ENCODE measurements at regions not wholly inside any gene's neighbourhood (a gene's known extent, or its start where the extent isn't known, plus 50 kb on each side); places are given as distances from the start of the nearest gene placed in this dataset.

DNA sequence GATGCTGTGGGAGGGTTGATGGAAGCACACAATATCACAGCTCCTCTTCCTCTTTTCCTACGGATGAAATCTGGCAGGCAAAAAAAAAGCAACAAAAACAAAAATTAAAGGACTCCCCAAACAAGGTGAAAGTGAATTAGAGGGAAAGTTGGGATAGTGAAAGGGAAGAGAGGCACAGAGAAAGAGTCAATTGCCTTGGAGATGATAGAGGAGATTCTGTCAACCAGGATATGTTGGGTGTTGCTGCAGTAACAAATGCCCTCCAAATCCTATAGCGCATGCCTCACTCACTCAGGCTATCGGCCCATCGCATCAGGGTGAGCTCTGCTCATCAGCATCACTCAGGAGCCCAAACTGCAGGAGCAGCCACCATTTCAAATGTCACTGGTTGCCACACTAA is 119.1 kb downstream of the DLEU7 start:
- Mint-ChIP-seq H3K4me3 (no peak overlapping the region), H3K27ac (no peak overlapping the region), H3K9me3 (no peaks in the 10 kb centered on the region), H3K4me1 (no peaks in the 10 kb centered on the region), H3K36me3 (no peaks in the 10 kb centered on the region)
- DNase-seq (ENCODE audit: low spot score in 2 of 2) (no peak), ATAC-seq (no peak)

DNA sequence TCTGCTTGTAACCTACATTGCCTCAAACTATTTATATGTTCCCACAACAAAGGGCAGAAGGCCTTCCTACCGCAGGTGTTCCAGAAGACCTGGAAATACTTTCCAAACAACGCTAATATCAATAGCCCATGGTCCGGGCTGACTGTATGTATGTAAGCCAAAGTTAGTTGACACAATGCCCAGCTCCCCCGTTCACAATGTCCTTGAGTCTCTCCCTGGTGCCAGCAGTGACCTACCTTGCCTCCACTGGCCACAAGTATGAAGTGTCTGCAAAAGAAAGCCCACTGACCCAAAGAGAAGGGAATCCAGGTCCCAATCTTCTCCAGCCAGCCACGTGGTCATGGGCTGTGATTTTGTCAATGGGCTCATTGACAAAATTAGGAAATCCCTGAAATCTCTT is 118.6 kb downstream of the DLEU7 start:
- no peak overlapping the region for H3K4me3 Mint-ChIP-seq
- ATAC-seq (no peak), DNase-seq (ENCODE audit: low spot score in 2 of 2) (no peak)
- no peaks in the 10 kb centered on the region for H3K4me1 Mint-ChIP-seq
- no peaks in the 10 kb centered on the region for H3K36me3 Mint-ChIP-seq
- no peaks in the 10 kb centered on the region for H3K9me3 Mint-ChIP-seq
- no peak overlapping the region for H3K27ac Mint-ChIP-seq

DNA sequence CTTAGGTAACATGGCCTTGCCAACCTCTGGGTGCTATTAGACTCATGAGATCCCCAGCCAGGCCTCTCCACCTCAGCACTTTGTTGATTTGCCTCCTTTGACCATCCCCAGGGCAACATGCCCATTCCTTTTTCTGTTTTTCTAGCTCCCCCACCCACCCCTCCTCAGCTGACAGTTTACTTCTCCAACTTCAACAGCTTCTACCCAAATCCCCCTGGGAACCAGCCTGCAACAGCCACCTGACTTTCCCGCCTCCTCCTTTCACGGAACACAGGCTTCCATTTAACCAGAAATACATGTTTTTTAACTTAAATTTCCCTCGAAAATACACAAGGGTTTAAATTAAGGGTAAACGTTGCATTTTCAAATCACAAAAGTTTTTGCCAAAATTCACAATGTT is 117.3 kb downstream of the DLEU7 start:
- DNase-seq (ENCODE audit: low spot score in 2 of 2), result no peak
- H3K4me3 Mint-ChIP-seq, result no peak overlapping the region
- H3K4me1 Mint-ChIP-seq, result no peaks in the 10 kb centered on the region
- no peak for ATAC-seq
- H3K27ac Mint-ChIP-seq, result no peak overlapping the region
- H3K36me3 Mint-ChIP-seq, result no peaks in the 10 kb centered on the region
- H3K9me3 Mint-ChIP-seq, result no peaks in the 10 kb centered on the region

DNA sequence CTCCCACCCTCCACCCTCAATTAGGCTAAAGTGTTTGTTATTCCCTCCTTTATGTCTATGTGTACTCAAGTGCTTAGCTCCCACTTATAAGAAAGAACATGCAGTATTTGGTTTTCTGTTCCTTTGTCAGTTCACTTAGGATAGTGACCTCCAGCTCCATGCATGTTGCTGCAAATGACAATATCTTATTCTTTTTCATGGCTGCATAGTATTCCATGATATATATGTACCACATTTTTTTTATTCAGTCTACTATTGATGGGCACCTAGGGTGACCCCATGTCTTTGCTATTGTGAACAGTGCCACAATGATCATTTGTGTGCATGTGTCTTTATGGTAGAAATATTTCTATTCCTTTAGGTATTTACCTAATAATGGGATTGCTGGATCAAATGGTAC is 114.3 kb downstream of the DLEU7 start:
- no peaks in the 10 kb centered on the region for H3K9me3 Mint-ChIP-seq
- DNase-seq (ENCODE audit: low spot score in 2 of 2) (no peak), ATAC-seq (no peak)
- peaks cover 7% of the 10 kb centered on the region for H3K4me1 Mint-ChIP-seq
- no peak overlapping the region for H3K4me3 Mint-ChIP-seq
- H3K27ac Mint-ChIP-seq, result no peak overlapping the region
- no peaks in the 10 kb centered on the region for H3K36me3 Mint-ChIP-seq

DNA sequence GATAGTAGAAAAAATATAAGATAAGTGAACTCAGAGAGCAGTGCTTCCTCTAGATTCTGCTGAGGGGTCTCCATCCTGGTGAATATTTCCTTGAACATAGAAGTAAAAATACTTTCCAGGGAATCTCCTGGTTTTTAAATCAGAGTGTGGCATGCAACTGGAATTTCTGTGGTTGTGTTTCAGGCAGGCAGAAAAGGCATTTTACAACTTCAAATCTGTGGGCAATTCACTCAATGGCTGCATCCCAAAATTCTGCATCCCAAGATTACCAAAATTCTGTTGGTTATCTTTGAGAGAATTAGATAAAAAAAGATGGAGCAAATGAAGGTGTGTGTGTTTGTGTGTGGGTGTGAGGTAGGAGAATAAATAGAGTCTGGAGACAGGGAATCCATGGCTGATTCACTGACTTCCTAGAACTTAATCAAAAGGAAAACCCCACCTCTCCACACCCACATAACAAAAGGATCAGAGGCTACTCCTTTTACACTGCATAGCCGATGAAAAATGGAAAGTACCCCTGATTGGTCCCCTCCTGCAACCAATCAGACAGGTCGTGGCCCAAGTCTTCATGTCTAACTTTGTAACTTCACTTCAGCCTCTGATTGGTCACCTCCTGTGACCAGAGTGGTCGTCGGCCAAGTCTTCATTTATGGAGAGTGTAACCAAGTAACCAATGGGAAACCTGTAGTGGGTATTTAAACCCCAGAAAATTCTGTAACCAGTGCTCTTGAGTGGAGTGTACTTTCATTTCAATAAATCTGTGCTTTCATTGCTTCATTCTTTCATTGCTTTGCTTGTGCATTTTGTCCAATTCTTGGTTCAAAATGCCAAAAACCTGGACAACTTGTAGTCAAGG is 112.8 kb downstream of the DLEU7 start:
- ATAC-seq (no peak), DNase-seq (ENCODE audit: low spot score in 2 of 2) (no peak)
- H3K27ac Mint-ChIP-seq, result no peak overlapping the region
- H3K9me3 Mint-ChIP-seq, result no peaks in the 10 kb centered on the region
- no peak overlapping the region for H3K4me3 Mint-ChIP-seq
- H3K36me3 Mint-ChIP-seq, result no peaks in the 10 kb centered on the region
- H3K4me1 Mint-ChIP-seq, result peaks cover 7% of the 10 kb centered on the region

DNA sequence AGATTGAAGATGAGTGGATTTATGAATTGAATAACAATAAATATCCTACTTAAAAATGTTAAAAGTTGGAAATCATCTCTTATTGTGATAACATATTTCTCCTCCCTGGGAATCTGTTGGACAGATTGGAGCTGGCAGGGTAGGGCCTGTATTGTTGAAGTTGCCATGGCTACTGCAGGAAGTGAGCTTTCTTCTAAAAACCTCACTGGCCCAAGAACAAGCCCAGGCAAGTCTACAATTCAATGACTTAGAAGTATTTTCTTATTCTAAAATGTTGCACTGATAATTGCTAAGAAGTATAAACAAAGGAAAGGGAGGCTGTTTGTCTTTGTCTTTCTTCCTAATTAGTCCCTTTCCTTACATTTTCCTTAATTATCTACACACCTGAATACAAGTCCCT is 112.1 kb downstream of the DLEU7 start:
- H3K36me3 Mint-ChIP-seq, result no peaks in the 10 kb centered on the region
- no peak overlapping the region for H3K4me3 Mint-ChIP-seq
- ATAC-seq (no peak), DNase-seq (ENCODE audit: low spot score in 2 of 2) (no peak)
- no peak overlapping the region for H3K27ac Mint-ChIP-seq
- H3K9me3 Mint-ChIP-seq, result no peaks in the 10 kb centered on the region
- peaks cover 7% of the 10 kb centered on the region for H3K4me1 Mint-ChIP-seq

DNA sequence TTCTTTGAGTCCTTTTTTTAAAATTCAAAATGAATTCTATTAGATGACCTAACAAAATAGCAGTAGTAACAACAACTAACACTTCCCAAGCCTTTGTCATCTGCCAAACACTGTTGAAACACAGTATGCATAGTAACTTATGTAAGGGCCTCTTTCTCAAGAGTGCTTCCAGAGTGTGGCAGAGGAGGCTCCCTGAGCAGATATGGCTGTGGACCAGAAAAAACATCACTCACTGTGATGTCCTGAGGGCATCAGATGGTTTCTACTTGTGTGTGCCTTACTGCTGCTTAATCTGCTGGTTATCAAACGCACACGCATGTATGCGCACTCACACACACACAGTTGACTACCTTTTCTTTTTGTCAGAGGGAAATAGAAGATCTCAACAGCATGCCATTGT is 110.8 kb downstream of the DLEU7 start:
- DNase-seq (ENCODE audit: low spot score in 2 of 2) (no peak), ATAC-seq (no peak)
- H3K4me3 Mint-ChIP-seq, result no peak overlapping the region
- H3K36me3 Mint-ChIP-seq, result no peaks in the 10 kb centered on the region
- no peak overlapping the region for H3K27ac Mint-ChIP-seq
- H3K4me1 Mint-ChIP-seq, result peaks cover 7% of the 10 kb centered on the region
- H3K9me3 Mint-ChIP-seq, result no peaks in the 10 kb centered on the region

DNA sequence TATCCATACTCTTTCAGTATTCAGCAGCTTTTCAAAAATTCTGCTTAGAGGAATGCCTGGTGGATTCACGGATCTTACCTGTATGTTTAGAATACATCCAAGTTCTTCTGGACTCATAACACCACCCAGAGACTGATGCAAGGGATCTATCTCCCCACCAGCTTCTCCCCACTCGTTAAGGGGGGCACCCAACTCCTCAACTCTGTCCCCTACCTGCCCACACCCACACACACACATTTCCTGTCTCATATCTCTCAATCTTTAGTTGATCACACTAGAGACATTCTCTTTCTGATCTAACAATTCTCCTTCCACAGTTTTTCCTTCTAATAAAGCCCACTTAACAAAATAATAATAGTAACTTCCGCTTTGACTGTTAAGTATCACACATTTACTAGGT is 110.1 kb downstream of the DLEU7 start:
- no peak overlapping the region for H3K27ac Mint-ChIP-seq
- H3K9me3 Mint-ChIP-seq, result no peaks in the 10 kb centered on the region

DNA sequence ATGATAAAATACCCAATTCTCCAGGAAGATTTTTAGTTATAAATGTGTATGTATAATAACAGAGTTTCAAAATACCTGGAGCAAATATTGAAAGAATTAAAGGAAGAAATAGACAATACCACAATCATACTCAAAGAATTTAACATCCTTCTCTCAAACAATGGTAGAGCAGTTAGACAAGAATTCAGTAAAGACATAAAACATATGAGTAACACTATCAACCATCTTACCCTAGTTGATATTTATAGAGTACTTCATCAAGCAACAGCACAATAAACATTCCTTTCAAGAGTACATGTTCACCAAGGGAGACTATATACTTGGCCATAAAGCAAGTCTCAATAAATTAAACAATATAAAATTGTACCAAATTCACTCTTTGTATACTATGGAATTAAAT is 108.4 kb downstream of the DLEU7 start:
- Mint-ChIP-seq H3K4me1 (peaks cover 7% of the 10 kb centered on the region), H3K27ac (no peak overlapping the region), H3K36me3 (no peaks in the 10 kb centered on the region), H3K4me3 (no peak overlapping the region), H3K9me3 (no peaks in the 10 kb centered on the region)
- ATAC-seq (no peak), DNase-seq (ENCODE audit: low spot score in 2 of 2) (no peak)

More for the DNA sequence above, 110.1 kb downstream of the DLEU7 start:
- H3K4me3 Mint-ChIP-seq, result no peak overlapping the region
- no peaks in the 10 kb centered on the region for H3K36me3 Mint-ChIP-seq
- ATAC-seq (no peak), DNase-seq (ENCODE audit: low spot score in 2 of 2) (no peak)
- H3K4me1 Mint-ChIP-seq, result peaks cover 7% of the 10 kb centered on the region

DNA sequence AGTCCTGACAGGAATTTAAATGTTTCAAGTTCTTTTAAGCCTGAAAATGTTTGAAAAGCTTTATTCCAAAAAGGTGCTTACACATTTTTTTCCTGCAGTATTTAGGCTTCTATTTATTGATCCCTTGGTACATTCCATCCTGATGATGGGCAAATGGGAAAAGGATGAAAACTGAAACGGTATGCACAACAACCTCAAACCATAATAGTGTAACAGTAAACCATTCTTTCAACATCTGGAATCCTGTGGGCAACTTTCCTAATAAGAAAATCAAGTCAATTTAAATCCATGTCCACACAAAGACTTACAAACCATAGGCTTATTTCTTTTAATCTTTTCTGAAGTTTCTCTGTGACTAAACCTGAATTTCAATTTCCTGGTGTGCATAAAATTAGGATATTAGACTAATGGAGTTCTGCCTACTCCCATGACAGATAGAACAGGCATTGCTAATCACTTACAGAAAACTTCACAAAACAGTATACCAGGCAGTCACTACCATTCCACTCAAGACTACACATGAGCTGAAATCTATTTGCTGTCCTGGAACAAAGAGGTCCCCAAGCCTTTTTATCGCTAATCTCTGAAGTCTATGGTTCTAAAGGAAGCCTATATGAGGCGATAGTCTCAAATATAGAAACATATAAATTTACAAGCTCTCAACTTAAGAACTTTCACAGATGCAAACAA is 103.3 kb downstream of the DLEU7 start:
- peaks cover 6% of the 10 kb centered on the region for H3K4me1 Mint-ChIP-seq
- H3K27ac Mint-ChIP-seq, result no peak overlapping the region
- no peaks in the 10 kb centered on the region for H3K9me3 Mint-ChIP-seq
- H3K4me3 Mint-ChIP-seq, result no peak overlapping the region
- no peaks in the 10 kb centered on the region for H3K36me3 Mint-ChIP-seq
- DNase-seq (ENCODE audit: low spot score in 2 of 2), result no peak
- no peak for ATAC-seq

DNA sequence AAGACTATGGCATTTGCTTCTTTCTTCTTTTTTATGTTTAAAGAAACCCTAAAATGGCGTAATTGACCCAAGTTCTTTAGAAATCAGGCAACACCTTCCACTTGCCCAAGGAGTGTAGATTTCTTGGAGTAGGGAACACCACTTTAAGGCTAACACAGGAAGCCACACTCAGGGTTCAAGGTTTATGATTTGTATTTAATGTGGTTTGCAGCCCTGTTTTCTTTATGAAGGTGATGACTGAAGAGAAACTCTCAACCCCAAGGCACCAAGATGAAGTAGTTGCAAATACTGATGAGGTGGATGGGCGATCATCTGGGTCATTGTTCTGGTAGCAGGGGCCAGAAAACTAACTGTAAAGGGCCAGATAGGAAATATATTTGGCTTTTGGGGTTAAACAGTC is 101.1 kb downstream of the DLEU7 start:
- Mint-ChIP-seq H3K27ac (no peak overlapping the region), H3K4me3 (no peak overlapping the region), H3K4me1 (peaks cover 6% of the 10 kb centered on the region), H3K9me3 (no peaks in the 10 kb centered on the region), H3K36me3 (no peaks in the 10 kb centered on the region)
- no peak for ATAC-seq
- no peak for DNase-seq (ENCODE audit: low spot score in 2 of 2)

DNA sequence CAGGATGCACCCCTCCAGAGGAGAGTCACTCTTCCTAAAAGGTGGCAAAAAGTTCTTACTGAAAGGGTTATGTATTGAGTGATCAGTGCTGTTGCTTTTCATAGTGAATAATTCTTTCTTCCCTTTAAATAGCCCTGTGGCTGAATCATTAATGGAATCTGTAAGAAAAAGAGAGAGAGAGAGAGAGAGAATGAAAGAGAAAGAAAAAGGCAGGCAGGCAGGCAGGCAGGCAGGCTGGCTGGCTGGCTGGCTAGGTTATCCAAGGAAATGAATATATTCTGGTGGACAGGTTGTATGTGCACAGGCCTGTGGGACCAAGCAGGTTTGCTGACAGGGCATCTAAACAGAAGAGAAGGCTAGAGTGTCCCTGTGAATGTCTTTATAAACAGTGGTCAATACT is 100.5 kb downstream of the DLEU7 start:
- no peak for DNase-seq (ENCODE audit: low spot score in 2 of 2)
- H3K9me3 Mint-ChIP-seq, result no peaks in the 10 kb centered on the region
- H3K27ac Mint-ChIP-seq, result no peak overlapping the region
- peaks cover 6% of the 10 kb centered on the region for H3K4me1 Mint-ChIP-seq
- H3K36me3 Mint-ChIP-seq, result no peaks in the 10 kb centered on the region
- ATAC-seq, result no peak
- H3K4me3 Mint-ChIP-seq, result no peak overlapping the region

DNA sequence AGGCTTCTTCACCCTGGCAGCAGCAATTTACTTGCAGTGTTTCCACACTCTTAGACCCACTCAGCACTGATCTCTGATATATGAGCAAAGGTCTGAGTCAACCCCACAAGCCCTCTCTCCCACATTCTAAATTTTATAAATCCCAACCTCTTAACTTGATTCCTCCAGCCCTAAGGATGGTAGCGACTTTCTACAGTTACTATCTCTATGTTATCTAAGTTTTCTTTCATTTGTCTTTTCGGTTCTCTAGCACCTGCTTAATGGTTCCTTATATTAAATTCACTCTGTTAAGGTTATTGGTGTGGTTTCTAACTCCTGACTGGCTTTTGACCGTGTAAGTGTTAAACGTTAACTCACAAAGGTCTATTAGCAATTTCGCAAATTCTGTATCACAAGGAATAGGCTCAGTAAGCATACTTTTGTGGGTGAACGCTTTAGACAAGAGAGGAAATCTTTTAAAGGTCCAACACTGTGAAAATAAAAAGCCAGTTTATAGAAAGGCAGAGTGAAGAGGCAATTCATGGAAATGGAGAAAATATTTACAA is 99.3 kb downstream of the DLEU7 start:
- H3K4me1 Mint-ChIP-seq, result peaks cover 6% of the 10 kb centered on the region
- no peak overlapping the region for H3K27ac Mint-ChIP-seq
- no peaks in the 10 kb centered on the region for H3K9me3 Mint-ChIP-seq
- H3K4me3 Mint-ChIP-seq, result no peak overlapping the region
- no peaks in the 10 kb centered on the region for H3K36me3 Mint-ChIP-seq
- DNase-seq (ENCODE audit: low spot score in 2 of 2) (no peak), ATAC-seq (no peak)

DNA sequence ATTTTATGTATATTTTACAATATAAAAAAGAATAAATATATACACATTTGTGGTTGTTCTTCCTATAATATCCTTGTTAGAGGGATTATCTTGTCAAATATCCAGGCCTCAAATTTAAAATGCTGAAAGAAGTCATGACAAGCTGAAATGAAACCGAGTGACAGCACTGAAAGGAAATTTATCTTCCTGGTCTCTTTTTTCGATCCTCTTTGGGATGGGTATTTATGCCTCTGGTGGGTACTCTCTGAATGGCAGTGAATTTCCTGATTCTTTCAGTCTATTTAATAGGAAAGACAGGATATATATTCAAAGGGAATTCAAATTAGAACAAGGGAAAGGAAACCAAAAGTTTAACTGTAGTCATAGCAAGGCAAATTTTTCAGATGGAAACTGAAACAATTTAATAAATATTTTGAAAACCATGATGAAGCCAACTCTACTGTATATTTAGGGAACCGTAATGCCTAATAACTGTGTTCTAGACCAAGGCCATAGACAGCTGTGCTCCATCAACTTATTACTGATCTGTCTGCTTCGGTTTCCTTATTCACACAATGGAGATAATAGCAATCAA is 97.9 kb downstream of the DLEU7 start:
- H3K9me3 Mint-ChIP-seq, result no peaks in the 10 kb centered on the region
- DNase-seq (ENCODE audit: low spot score in 2 of 2) (no peak), ATAC-seq (no peak)
- peaks cover 6% of the 10 kb centered on the region for H3K4me1 Mint-ChIP-seq
- H3K27ac Mint-ChIP-seq, result no peak overlapping the region
- no peaks in the 10 kb centered on the region for H3K36me3 Mint-ChIP-seq
- no peak overlapping the region for H3K4me3 Mint-ChIP-seq

DNA sequence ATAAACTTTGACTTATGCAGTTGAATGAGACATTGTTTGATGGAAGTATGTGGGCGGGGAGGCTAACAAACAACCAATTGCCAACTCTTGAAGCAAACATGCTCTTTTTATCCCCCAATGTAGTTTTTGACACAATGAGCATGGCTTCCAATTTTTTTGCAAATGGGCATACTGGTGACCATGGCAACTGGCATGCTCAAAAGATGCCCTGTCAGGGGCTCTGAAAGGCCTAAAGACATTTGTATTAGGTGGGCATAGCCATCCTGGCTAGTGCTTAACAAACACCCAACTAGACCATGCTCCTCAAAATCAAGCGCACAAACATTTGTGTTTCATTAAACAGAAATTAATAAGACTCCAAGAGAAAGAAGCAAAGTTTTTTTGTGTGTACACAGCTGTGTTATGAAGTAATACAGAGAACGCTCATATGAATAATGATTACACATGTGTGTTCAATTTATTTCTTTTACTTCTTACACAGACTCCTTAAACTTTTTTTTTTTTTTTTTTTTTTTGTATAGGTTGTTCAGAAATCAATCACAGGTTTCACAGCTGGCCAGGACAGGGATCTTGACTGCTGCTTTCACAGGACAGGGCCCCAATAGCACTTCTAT is 95.6 kb downstream of the DLEU7 start:
- DNase-seq (ENCODE audit: low spot score in 2 of 2) (no peak), ATAC-seq (no peak)
- no peak overlapping the region for H3K27ac Mint-ChIP-seq
- H3K9me3 Mint-ChIP-seq, result no peaks in the 10 kb centered on the region
- peaks cover 3% of the 10 kb centered on the region for H3K4me1 Mint-ChIP-seq
- H3K36me3 Mint-ChIP-seq, result no peaks in the 10 kb centered on the region
- no peak overlapping the region for H3K4me3 Mint-ChIP-seq

Data from stimulated activated effector memory CD8-positive, alpha-beta T cell treated with anti-CD3 and anti-CD28 coated beads, Interleukin-12 subunit alpha, Interleukin-12 subunit beta, amount 100 ng/mL, for 72 hours (primary cell).